ENCODE measurements at regions not wholly inside any gene's neighbourhood (a gene's known extent, or its start where the extent isn't known, plus 50 kb on each side); places are given as distances from the start of the nearest gene placed in this dataset.
A peak's percentile ranks its signal among the peaks of the same experiment; 100 is the strongest.
"Not testable (repeated sequence)": the region's sequence is repeated elsewhere in the genome, so short reads cannot be mapped to it uniquely, and the experiment has no call there.

DNA sequence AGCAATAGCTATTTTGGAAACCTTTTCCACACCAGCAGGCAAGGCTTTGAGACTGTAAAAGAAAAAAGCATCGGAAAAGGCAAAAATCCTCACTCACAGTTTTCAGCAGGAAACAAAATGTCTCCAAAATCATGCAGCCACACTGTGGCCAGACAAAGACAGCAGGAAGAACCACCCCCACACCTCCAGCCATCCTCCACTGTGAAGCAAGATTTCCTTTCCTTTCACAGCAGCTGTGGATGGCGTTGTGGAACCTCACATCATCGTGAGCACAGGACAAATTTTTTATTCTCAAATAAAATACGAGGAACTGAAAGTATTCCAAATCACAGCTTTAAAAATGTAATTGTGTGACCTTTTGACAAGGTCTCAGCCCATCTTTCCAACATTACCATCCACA lies 351.7 kb upstream of the NOCT start:
- DNase-seq (ENCODE audit: low read depth), result no peak

DNA sequence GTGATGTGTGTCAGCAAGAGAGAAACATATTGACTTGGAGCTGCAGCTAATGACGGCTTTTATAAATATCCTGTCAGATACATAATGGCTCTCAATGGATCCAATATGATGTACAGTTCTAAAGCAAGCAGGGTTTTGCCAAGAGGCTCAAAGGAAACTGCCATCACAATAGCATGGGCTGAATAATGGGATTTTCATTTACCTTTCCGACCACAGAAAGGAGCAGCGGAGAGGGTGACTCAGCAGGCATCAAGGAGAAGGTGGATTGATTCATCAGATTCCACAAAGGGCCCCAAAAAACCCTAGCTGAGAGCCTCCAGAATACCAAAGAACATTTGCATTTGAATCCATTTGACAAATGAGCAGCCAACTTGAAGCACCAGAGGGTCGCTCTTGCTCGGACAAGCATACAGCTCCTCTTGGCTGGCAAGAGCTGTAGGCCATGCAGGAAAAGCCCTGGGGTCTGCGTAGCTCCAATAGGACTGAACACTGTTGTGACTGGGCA lies 355.7 kb upstream of the NOCT start:
- peak; percentile 44 for DNase-seq (ENCODE audit: low read depth)

DNA sequence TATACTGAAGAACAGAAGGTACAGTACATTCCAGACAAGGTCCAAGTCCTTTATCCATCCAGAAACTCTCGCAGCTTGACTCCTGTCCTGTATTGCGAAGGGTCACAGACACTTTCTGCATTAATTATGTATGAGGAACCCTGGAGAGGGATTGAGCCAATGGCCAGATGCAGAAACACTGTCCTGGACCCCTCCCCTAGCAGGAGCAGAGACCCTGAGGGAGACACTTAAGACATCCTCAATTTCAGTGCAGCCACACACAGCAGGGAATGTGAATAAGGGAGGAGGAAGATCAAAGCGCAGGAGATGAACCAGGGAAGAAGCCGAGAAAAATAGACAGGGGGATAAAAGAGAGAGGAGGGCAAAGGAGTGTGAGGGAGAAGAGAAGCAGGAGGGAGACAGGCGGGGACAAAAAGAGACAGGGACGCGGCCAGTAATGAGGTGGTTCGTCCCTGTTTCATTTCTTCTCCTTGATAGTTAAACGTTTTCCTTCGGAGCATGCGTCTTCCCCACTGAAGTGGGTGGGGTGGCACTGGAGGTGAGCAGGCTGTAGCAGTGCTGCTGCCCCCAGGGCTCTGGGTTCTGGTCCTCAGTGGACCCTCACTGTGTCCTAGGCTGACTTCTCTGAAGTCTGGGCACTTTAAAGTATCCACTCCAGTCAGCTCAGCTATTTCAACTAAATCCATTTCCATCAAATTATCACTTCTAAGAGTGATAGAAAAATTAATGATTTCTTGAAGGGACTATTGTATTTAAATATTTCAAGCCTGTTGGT lies 356.4 kb upstream of the NOCT start:
- DNase-seq (ENCODE audit: low read depth), result no peak

DNA sequence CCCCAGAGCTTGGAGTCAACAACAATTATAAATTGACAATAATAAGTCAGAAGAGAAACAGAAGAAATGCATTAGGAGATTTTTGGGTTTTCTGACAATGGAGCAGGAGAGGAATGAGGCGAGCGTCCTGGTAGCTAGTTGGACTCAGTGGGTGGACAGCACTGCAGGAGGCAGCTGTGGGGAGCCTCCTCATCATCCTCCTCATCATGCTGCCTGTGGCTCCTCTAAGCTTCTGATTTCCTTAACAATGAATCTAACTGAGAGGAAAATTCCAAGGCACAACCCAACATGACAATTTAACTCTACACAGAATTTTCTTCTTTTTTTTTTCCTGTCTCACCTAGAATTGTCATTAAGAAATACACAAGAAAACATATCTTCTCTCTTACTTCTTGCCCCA lies 357.1 kb upstream of the NOCT start:
- DNase-seq (ENCODE audit: low read depth), result no peak

DNA sequence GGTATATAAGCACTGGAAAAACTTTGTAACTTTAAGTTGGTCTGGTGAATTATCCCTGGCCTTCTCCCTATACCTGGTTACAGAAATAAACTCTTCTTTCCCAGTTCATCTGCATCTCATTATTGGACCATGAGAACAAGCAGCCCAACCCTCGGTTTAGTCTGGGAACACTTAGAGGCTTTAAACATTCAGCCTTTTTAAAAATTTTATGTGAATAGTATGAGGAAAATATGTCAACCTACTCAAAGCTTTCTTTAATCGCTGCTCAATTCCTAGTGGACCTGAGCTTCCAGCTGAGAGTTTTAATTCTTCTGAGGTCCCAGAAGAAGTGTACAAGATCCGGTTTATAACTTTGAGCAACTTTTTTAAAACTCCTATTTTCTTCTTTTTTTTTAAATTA lies 358.6 kb upstream of the NOCT start:
- no peak for DNase-seq (ENCODE audit: low read depth)

DNA sequence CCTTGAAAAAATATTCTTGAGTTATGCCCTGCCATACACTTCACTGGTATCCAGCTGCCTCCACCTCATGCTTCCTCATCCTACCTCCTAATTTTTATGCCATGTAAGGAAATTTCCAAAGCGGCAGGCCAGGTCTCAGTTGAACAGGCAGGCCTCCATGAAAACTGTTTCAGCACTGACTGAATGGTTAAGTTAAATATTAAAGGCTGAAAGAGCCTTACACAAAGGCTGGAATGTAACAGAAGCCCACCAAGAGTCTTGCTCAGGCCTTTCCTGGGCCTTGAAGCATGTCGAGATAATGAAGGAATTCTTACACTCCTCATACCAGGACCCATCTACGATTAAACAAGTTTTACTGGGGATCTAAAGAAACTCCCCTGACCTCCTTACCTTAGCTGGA lies 359.6 kb upstream of the NOCT start:
- no peak for DNase-seq (ENCODE audit: low read depth)

DNA sequence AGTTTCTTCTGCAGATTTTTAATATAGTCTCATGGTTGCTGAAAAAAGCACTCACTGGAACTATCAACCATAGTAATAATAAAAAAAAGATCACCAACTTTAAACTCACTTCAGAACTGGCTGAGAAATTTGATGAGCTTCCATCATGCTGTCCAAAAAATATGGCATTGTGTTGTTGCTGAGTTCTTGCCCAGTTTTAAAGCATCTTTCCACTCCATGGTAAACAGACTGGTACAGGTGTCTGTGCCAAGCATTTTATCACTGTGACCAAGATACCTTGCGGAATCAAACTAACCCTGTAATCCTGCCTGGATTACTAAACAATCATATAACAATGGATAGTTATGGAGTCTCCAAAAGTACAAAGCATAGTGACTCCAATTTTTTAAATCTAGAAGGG lies 360.3 kb upstream of the NOCT start:
- DNase-seq (ENCODE audit: low read depth), result no peak

DNA sequence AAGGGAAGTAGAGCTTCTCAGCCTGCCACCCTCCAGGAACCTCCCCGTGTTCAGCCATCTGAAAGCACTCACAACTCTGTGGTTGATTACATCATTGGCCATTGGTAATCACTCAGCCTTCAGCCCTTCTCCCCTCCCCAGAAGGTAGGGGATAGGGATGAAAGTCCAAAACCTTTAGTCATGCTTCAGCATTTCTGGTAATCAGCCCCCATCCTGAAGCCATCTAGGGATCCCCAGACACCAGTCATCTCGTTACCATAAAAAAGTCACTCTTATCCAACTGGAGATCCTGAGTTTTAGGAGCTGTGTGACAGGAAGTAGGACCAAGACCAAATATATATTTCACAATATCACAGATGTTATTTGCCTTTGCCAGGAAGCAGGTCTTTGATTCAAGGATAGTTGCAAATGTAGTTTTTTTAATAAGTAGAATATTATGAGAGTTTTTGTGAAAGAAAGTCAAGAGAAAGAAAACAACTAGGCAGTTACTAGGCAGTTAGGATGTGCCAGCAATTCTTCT lies 364.6 kb upstream of the NOCT start:
- DNase-seq (ENCODE audit: low read depth), result peak; percentile 82

DNA sequence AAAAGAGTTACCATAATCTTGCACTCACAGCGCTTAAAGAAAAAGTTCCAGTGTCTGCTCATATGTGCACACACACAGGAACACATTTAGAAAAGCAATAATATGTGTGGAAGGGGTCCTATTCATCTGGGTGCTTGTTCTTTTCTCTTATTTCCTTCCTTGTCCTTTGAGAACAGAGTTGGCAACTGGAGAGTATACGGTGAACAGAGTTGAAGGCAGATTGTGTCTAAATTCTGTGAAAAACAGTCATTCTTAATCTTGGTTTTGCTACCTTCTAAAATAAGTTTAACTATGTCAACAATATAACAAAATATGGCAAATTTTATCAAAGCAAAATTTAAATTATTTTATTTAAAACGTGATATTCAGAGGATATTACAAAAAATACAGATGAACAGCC lies 365.1 kb upstream of the NOCT start:
- no peak for DNase-seq (ENCODE audit: low read depth)

DNA sequence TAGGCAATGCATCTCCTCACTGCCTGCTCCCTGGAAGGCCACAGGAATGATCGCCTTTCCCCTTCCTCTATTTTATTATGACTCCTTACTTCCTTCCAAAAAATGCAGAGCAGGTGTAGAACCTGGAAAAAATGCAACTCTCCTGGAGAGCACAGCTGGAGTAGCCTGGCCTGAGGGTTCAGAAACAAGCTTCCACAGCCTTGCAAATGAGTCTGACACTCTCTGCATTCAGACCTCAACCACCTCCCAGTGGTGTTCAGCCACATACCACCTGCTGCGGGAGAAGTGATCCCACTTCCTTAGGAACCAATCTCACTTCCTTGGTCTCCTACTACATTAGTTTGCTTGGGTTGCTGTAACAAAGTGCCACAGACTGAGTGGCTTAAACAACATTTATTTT lies 368.1 kb upstream of the NOCT start:
- no peak for DNase-seq (ENCODE audit: low read depth)

DNA sequence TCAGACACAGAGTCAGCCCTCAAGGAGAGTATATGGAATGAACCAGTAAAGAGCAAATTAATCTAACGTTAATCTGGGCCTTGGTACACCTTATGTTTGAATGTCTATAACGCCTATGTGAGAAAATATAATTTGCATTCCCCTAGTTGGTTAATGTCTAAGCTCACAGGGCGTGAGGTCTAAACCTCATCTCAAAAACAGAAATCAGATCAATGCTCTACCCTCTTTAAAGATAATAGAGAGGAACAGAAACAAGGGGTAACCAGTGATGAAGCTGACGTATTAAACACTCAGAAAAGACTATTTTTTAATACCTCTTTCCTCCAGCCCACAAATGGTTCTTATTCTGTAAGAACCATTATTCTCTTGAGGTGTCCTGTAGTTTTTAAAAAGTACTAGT lies 369.2 kb upstream of the NOCT start:
- no peak for DNase-seq (ENCODE audit: low read depth)

DNA sequence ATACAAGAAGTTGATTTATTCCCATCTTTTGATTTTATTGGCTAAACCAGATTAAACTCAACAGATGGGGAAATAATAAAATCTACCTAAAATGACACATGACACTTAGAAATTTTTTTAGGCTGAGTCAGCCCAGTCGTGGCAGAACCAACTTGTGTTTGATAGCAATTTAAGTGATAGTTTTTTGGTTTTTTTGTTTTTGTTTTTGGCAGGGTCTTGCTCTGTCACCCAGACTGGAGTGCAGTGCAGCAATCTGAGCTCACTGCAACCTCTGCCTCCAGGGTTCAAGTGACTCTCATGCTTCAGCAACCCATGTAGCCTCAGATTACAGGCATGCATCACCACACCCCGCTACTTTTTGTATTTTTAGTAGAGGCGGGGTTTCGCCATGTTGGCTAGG lies 370.3 kb upstream of the NOCT start:
- no peak for DNase-seq (ENCODE audit: low read depth)

DNA sequence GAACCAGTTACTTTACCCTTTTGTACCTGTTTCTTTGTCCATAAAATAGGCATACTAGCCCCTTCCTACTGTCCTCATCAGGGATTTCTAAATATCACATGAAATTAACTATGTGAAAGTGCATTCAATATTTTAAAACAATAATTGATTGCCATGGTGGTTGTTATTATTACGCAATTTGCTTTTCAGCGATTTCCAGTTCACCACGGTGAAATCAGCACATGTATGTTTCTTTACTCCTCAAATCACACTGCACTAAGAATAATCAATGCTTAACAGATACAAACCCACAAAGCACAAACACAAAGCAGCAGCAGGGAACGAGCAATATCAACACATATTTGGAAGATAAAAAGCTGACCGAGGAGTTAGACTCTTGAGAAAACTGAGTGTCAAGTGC lies 371.3 kb upstream of the NOCT start:
- DNase-seq (ENCODE audit: low read depth), result no peak

DNA sequence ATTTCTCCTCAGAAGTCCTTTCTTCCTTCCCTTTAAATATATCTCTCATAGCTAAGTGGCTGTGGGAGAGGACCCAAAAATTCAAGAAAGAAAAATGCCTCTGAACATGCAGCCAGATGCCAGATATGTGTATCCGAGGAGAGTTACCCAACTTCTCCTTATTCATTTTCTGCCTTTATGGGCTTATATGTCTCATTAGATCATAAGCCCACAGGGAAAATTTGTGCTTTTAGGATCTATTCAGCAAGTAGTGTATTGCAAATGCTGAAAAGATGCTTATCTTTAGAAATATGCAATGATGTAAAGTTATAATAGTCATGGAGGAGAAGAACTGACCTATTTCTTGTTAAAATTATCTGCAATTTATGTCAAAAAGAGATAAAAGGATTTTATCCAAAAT lies 371.8 kb upstream of the NOCT start:
- no peak for DNase-seq (ENCODE audit: low read depth)

DNA sequence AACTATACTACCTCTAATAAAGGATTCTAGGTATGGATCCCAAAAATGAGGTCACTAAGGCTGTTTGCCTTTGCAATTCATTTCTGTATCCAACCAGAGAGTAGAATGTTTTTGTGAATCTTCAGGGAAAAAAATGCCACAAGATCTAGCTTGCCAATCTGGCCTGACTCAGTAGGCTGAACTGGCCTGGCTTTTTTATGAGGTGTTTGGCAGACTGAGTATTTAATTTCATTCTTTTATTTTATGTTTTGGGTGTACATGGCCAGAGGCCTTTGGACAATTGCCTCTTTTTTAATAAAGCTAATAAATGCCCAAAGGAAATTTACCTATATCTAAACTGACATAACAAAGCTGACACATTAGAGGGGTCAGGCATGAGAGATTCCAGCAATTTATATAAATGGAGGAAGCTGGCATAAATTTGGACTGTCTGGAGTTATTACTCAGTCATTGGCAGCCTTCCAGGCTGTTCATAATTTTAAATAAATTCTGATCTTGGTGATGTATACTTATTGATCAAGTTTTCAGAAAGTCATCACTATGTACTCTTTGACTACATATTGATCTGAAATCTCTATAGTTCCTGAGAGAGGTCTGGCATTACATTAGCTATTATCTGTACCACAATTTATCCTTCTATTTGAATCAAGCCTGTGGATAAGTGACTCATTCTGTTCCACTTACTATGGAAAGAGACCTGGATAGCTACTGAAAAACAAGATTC lies 376.4 kb upstream of the NOCT start:
- no peak for DNase-seq (ENCODE audit: low read depth)

DNA sequence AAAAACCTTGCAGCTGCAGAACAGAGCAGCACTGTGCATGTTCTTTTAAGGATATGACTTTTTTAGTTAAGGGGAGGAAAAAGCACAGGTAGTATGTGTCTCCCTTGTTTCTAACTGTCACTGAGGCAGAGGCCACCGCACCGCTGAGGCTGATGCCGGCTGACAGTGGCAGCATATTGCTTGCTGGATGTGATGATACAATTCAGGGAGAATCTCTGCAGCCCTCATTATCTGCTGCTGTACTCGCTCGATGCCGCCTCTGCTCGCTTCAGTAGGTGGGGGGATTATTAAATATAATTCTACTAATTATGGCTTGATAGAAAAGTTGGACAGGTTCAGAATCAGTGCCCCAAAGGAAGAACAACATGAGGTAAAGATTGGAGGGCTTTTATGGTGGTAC lies 378.8 kb upstream of the NOCT start:
- no peak for DNase-seq (ENCODE audit: low read depth)

DNA sequence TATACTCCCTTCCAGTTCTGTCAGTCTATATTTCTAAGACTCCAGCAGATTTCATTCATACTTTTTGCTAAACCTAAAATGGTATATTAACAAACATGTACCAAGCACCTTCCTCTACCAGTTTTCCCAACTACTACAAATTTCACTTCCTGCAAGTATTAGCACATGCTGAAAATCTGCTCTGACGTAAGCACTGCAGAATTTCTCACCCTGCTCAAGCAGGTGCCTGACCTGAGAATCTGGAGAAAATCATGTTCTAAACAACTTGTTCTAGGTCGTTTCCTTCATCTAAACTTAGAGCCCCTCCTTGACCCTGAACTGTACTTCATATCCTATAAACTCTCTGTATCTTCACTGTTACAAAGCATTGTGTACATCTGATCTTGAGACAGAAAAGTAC lies 380.7 kb upstream of the NOCT start:
- no peak for DNase-seq (ENCODE audit: low read depth)

DNA sequence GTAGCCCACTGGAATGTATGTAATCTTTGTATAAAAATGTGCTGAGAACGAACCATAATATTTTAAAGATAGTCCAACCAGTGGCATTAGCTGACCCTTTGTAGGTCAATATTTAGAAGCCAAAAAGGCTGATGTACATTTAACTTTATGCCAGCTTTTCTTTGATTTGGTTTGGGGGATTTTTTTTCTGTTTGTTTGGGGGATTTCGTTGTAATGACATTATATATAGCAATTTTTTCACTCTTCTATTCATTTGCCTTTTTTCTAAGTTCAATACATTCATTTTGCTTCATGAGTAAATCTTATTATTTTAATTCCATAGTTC lies 382.0 kb upstream of the NOCT start:
- DNase-seq (ENCODE audit: low read depth), result no peak

DNA sequence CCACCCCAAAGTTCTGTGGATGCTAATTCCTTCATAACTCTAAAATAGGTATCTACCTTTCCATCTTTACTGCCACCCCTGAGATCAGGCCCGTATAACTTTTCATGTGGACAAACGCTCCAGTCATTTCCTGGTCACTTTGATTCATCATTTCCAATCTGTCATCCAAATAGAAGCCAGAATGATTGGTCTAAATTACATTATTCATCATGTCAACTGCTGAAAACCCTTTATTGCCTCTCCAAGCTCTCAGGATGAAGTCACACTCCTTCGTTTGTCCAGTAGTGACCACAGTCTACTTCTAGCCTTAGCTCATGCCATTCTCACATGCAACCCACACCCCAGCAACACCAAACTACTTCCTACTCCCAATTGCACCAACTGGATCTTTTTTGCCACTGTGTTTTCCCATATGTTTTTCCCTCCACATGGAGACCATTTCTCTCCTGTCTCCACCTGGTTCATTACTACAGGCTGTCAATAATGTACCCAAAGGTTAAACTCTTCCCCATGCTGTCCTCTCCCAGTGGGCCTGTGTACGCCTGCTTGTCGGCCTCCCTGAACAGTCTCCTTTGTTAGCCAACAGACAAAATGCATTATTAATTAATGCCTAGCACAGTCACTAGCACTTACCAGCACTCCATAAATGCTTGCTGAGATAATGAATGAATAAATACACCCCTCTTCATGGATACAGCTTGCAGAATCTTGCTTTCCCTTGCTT lies 382.6 kb upstream of the NOCT start:
- no peak for DNase-seq (ENCODE audit: low read depth)

DNA sequence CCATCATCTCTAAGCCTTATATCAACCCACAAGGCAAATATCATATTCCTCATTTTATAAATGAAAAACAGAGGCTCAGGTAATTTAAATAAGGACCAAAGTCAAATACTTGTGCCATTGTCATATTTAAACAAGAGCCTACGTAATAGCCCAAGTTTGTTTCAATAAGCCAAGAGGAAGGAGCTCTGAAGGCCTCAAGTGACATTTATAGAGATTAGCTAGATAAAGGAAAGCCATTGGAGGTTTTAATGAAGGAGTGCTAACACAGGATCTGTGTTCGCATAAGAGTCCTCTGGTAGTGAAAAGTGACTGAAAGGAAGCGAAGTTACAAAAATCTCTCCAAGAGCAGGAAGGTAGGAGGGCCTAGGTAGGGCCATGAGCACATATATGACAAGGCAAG lies 384.9 kb upstream of the NOCT start:
- no peak for DNase-seq (ENCODE audit: low read depth)

DNA sequence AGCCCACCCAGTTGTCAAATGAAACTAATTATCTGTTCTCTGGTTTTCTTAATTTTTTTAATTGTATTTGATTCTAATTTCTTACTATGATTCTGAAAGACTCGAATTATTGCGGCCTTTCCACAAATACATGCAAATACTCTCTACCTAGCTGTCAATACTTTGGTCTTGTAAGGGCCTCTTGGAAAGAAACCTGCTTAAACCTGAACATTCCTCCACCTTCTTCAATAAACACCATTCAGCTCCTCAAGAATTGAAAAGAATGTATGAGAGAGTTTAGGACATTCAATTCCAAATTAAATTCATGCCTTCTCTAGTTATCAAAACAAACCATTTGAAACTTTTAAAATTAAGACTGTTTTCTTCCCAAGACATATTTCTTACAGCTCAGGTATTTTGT lies 385.9 kb upstream of the NOCT start:
- no peak for DNase-seq (ENCODE audit: low read depth)

DNA sequence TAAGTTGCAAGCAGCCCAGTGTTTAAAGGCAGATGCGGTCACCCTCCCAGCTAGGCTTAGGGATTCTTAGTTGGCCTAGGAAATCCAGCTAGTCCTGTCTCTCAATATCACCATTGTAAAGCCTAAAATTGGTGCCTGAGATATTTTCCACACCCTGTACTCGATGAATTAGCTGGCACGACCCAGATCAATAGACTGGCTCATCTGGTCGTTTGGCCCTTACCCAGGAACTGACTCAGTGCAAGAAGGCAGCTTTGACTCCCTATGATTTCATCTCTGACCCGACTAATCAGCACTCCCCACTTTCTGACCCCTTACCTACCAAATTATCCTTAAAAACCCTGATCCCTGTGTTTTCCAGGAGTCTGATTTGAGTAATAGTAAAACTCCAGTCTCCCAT lies 384.9 kb upstream of the SLC7A11 start:
- DNase-seq (ENCODE audit: low read depth), result peak; percentile 33

DNA sequence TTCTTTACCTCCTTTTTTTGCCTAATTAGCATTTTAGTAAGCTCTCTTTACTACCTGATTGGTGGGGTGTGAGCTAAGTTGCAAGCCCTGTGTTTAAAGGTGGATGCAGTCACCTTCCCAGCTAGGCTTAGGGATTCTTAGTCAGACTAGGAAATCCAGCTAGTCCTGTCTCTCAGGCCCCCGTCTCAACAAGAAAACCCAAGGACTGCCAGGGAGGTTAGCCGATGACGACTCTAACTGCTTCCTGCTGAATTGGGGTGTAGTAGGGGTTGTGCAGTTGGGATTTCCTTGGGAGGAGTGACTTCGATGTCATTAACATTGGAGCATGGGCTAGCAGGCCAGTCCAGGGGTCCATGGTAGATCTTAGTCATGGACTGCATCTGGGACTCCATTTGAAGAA lies 380.2 kb upstream of the SLC7A11 start:
- DNase-seq (ENCODE audit: low read depth), result not testable (repeated sequence)
